ENCODE measurements at regions not wholly inside any gene's neighbourhood (a gene's known extent, or its start where the extent isn't known, plus 50 kb on each side); places are given as distances from the start of the nearest gene placed in this dataset.

DNA sequence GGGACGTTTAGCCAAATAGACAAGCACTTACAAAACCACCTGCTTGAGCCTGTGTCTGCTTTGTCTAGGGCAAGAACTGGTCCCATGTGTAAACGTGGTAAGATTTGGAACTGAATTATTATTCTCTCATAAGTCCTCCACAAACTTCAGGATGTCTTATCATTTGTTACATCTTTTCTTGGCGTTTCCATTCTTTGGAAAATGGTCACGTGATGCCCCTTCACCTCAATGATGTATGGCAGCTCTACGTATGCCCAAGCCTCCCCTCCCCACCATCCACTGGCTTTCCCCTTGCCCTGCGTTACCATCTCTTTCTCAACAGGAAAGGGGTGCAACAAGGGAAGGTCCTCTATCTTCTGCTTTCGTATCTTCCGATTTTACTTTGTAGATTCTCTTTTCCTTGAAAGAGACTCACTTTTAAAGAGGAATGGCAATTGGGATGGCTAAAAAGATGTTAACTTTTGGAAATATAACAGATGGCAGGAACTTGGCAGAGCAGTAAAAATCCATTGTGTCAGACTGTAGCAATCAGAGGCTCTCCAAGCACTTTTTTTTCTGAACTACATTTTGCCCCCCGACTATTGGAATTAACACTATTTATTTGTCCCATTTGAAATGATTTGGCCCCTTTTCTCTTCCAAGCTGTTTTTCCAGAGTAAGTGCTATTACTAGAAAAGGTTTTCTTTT is 117.6 kb downstream of the FAT3 start:
- no peak for TF ChIP-seq EZH2 (IDR thresholded peaks at IDR 0.05; ENCODE audit: insufficient read depth, poor library complexity, severe bottlenecking)
- no peak for TF ChIP-seq EZH2phosphoT487 (IDR thresholded peaks at IDR 0.05; ENCODE audit: insufficient read depth, low read depth)
- WGBS, 2 experiments (ENCODE audit: low coverage in 1 of 2, low lambda C conversion rate in 2 of 2, missing lambda C conversion rate in 2 of 2): 49 to 54% methylated on average over 9 of the region's 9 CpGs
- no peak for DNase-seq
- Histone ChIP-seq H4K20me1 (ENCODE audit: insufficient read depth) (no peaks in the 10 kb centered on the region), H3K27me3 (replicated peaks; ENCODE audit: insufficient read depth) (peaks cover 17% of the 10 kb centered on the region), H3K9ac (no peak overlapping the region), H3K27ac (no peak overlapping the region), H3K36me3 (ENCODE audit: low read depth) (no peaks in the 10 kb centered on the region), H3K9me3 (ENCODE audit: low read depth) (no peaks in the 10 kb centered on the region), H3K9me2 (ENCODE audit: insufficient read depth) (no peaks in the 10 kb centered on the region; the same call in 1 of the 2 replicates), H2AFZ (no peak overlapping the region), H3K4me2 (ENCODE audit: unreplicated experiment) (no peak overlapping the region), H3K79me2 (ENCODE audit: insufficient read depth) (no peaks in the 10 kb centered on the region), H3K4me1 (ENCODE audit: insufficient read depth) (no peaks in the 10 kb centered on the region), H3K4me3 (no peak overlapping the region), H3F3A (ENCODE audit: insufficient read depth) (no peaks in the 10 kb centered on the region)
- in situ Hi-C loops (cut with MboI): no loop called here

DNA sequence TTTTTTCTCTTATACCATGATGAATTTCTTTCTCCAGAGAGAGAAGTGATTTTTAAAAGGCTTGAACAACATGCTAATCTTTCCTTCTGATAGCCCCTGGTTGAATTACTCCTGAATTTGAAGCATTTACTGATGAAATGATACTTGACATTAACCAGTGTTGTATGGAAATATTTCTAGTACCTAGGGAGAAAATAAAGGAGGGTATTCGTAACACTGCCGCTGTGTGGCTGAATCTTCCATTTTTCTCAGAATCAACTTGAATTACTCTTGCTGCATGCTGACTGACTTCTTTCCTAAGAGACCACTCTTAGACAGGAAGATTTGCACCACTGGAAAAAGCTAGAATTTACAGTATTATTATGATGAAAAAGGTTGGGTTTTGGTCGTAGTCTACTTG is 118.3 kb downstream of the FAT3 start:
- in situ Hi-C loops (cut with MboI): no loop called here
- Histone ChIP-seq H3K27ac (no peak overlapping the region), H4K20me1 (ENCODE audit: insufficient read depth) (no peaks in the 10 kb centered on the region), H2AFZ (no peak overlapping the region), H3K9me2 (ENCODE audit: insufficient read depth) (no peaks in the 10 kb centered on the region; the same call in 1 of the 2 replicates), H3K9me3 (ENCODE audit: low read depth) (no peaks in the 10 kb centered on the region), H3F3A (ENCODE audit: insufficient read depth) (no peaks in the 10 kb centered on the region), H3K4me3 (no peak overlapping the region), H3K27me3 (replicated peaks; ENCODE audit: insufficient read depth) (peaks cover 17% of the 10 kb centered on the region), H3K4me2 (ENCODE audit: unreplicated experiment) (no peak overlapping the region), H3K4me1 (ENCODE audit: insufficient read depth) (no peaks in the 10 kb centered on the region), H3K36me3 (ENCODE audit: low read depth) (no peaks in the 10 kb centered on the region), H3K79me2 (ENCODE audit: insufficient read depth) (no peaks in the 10 kb centered on the region), H3K9ac (no peak overlapping the region)
- DNase-seq: no peak
- TF ChIP-seq EZH2phosphoT487 (IDR thresholded peaks at IDR 0.05; ENCODE audit: insufficient read depth, low read depth) (no peak), EZH2 (IDR thresholded peaks at IDR 0.05; ENCODE audit: insufficient read depth, poor library complexity, severe bottlenecking) (no peak)
- WGBS, 2 experiments (ENCODE audit: low coverage in 1 of 2, low lambda C conversion rate in 2 of 2, missing lambda C conversion rate in 2 of 2): 45 to 48% methylated on average over 3 of the region's 3 CpGs

DNA sequence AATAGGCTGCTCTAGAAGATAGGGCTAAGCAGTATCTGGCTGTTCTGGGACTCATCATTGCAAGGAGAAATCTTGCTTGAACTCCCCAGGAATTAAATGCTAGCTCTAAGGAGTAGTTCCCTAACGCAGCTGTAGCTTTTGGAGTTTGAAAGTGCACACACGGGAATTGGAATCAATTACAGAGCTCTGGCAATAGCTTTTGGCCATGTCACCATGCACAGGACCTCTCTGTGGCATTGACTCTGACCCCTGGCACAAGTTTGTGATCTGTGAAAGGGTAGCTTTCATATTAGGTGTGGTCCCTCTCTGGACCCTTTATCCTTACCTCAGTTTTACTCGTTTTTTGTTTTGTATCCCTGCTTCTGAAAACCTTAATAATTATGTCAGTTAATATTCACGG is 121.6 kb downstream of the FAT3 start:
- no peak overlapping the region for H3K4me3 ChIP-seq
- no peaks in the 10 kb centered on the region for H3F3A ChIP-seq (ENCODE audit: insufficient read depth)
- in situ Hi-C loops (cut with MboI): no loop called here
- 33 to 41% methylated on average over 4 of the region's 4 CpGs for WGBS, 2 experiments (ENCODE audit: low coverage in 1 of 2, low lambda C conversion rate in 2 of 2, missing lambda C conversion rate in 2 of 2)
- no peak overlapping the region for H3K4me2 ChIP-seq (ENCODE audit: unreplicated experiment)
- no peaks in the 10 kb centered on the region for H3K79me2 ChIP-seq (ENCODE audit: insufficient read depth)
- H3K27me3 ChIP-seq (replicated peaks; ENCODE audit: insufficient read depth): peaks cover 17% of the 10 kb centered on the region
- H3K9ac ChIP-seq: no peak overlapping the region
- H3K9me3 ChIP-seq (ENCODE audit: low read depth): no peaks in the 10 kb centered on the region
- TF ChIP-seq EZH2 (IDR thresholded peaks at IDR 0.05; ENCODE audit: insufficient read depth, poor library complexity, severe bottlenecking) (no peak), EZH2phosphoT487 (IDR thresholded peaks at IDR 0.05; ENCODE audit: insufficient read depth, low read depth) (no peak)
- H3K9me2 ChIP-seq (ENCODE audit: insufficient read depth): no peaks in the 10 kb centered on the region; the same call in 1 of the 2 replicates
- H3K36me3 ChIP-seq (ENCODE audit: low read depth): no peaks in the 10 kb centered on the region
- no peak overlapping the region for H3K27ac ChIP-seq
- H3K4me1 ChIP-seq (ENCODE audit: insufficient read depth): no peaks in the 10 kb centered on the region
- no peak for DNase-seq
- no peaks in the 10 kb centered on the region for H4K20me1 ChIP-seq (ENCODE audit: insufficient read depth)
- H2AFZ ChIP-seq: no peak overlapping the region

DNA sequence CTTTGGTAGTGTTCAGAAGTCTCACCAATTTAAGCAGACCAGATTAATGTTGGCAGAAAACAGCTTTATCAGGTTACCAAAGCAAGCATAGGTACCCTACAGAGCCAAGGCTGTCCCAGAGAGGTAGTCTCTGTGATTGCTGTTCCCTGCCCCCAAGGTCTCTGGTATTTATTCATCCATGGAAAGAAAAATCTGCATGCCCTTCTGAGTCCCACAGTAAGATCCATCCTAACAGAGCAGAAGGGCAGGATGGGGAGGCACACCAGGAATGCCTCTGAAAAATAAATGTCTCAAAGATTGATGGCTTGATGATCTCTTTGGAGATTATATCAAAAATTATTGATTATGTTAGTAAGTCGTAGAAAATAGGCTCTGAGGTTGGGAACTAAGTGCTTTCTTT is 122.8 kb downstream of the FAT3 start:
- in situ Hi-C loops (cut with MboI): no loop called here
- H3K9ac ChIP-seq: no peak overlapping the region
- H3K4me2 ChIP-seq (ENCODE audit: unreplicated experiment): no peak overlapping the region
- no peaks in the 10 kb centered on the region for H3K4me1 ChIP-seq (ENCODE audit: insufficient read depth)
- H3K27me3 ChIP-seq (replicated peaks; ENCODE audit: insufficient read depth): peaks cover 13% of the 10 kb centered on the region
- H3K9me3 ChIP-seq (ENCODE audit: low read depth): no peaks in the 10 kb centered on the region
- H3K4me3 ChIP-seq: no peak overlapping the region
- H3K79me2 ChIP-seq (ENCODE audit: insufficient read depth): no peaks in the 10 kb centered on the region
- no peaks in the 10 kb centered on the region; the same call in 1 of the 2 replicates for H3K9me2 ChIP-seq (ENCODE audit: insufficient read depth)
- WGBS, 2 experiments (ENCODE audit: low coverage in 1 of 2, low lambda C conversion rate in 2 of 2, missing lambda C conversion rate in 2 of 2): 12 to 13% methylated on average over 1 of the region's 1 CpG
- H4K20me1 ChIP-seq (ENCODE audit: insufficient read depth): no peaks in the 10 kb centered on the region
- H3K27ac ChIP-seq: no peak overlapping the region
- H3F3A ChIP-seq (ENCODE audit: insufficient read depth): no peaks in the 10 kb centered on the region
- no peaks in the 10 kb centered on the region for H3K36me3 ChIP-seq (ENCODE audit: low read depth)
- no peak overlapping the region for H2AFZ ChIP-seq
- no peak for TF ChIP-seq EZH2 (IDR thresholded peaks at IDR 0.05; ENCODE audit: insufficient read depth, poor library complexity, severe bottlenecking)
- no peak for TF ChIP-seq EZH2phosphoT487 (IDR thresholded peaks at IDR 0.05; ENCODE audit: insufficient read depth, low read depth)
- DNase-seq: no peak

Measured in GM23248 (cell line).